Sciatic nerve (tissue), 2 donors: ENCODE measurements at regions not wholly inside any gene's neighbourhood (a gene's known extent, or its start where the extent isn't known, plus 50 kb on each side); places are given as distances from the start of the nearest gene placed in this dataset.

ENCODE experiments used
- ATAC-seq: fragments of 200-7000 bp; cut with Tn5 transposase; one replicate; pipeline ENCODE4 v1.9.1; 2020; ENCODE audit warnings: mild to moderate bottlenecking, moderate library complexity
- DNase-seq: peaks from one replicate; pipeline ENCODE4 v3.0.0-alpha.2; 2020; ENCODE audit warnings: low spot score
- intact Hi-C: fragments of 100-400 bp; cut with DNase I; formaldehyde crosslinking; loops from one replicate; pipeline ENCODE4 v1.14.2; 2022
- donor health status: DM: no; HTN: no; CAD: no.
- donor health status: DM: no; HTN: no; CAD: no.

DNA sequence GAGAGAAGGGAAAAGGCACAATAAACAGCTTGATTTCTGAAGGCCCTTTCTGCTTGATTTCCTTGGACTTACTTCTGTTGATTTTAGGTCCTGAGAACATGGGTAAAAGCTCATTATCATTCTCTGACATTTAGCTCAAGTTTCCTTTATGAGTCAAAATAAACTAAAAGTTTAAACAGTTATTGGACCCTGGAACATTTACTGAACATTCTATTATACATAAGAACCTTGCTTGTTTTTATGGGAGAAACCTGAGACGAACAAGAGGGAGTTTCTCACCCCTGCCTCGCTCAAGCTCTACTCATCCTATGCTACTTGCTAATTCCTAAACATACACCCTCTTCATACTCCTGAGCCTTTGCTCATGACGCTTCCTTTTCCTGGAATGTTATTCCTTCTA is 538.3 kb upstream of the PKN2 start:
- intact Hi-C loops = no loop called here
- no peak for DNase-seq
- no peak for ATAC-seq

DNA sequence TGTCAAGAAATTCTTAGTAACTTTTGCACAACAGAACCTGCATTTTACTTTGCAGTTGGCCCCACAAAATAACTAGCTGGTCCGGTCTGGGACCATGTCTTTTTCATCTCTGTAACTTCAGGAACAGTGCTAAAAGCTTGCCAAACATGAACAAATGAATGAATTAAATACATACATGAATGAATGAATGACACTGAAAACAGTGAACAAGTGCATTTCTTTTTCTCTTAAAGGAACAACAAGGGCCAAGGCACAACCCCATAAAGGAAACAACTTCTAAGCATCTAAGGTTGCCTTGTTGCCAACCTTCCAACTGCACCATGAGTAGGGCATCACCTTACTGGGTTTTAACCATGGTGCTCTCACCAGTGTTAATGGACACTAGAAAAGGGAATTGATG is 534.4 kb upstream of the PKN2 start:
- intact Hi-C loops = no loop called here
- ATAC-seq = no peak
- no peak for DNase-seq

DNA sequence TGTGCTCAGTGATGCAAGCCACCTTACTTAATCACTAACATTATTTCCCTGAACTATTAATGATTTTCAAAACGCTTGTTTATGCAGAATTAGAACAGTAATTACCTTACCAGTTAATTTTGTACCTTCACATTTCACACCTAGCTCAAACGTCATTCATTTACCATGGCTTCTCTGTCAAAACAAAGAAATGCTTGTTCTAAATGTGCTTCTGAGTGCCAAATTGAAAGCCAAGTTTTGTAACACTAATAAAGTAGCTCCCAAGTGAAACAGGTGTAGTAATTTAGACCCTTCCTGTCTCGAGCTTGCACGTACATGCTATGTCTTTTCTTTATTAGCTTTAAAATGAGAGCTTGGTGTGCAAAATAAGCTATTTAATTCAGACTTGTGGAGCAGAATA is 533.7 kb upstream of the PKN2 start:
- intact Hi-C loops = no loop called here
- DNase-seq (no peak), ATAC-seq (no peak)

DNA sequence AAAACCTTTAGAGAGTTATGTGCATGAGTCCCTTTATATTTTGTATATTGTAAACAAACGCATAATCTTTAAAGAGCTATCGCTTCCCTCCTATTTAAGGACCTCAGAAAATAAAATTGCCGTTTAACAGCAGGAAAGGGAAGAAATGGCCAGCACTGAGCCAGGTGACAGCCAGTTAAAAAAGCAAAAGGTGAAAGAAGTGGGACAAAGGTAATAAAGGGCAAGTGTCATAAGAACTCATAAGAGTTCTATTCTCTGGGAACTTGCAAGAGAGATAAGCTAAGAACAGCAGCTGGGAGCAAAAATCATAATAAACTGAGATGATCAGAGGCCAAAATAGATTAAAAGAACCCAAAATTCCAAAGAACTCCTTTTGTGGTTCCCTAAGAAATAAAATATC is 520.9 kb upstream of the PKN2 start:
- intact Hi-C loops = no loop called here
- DNase-seq = no peak
- ATAC-seq = no peak

DNA sequence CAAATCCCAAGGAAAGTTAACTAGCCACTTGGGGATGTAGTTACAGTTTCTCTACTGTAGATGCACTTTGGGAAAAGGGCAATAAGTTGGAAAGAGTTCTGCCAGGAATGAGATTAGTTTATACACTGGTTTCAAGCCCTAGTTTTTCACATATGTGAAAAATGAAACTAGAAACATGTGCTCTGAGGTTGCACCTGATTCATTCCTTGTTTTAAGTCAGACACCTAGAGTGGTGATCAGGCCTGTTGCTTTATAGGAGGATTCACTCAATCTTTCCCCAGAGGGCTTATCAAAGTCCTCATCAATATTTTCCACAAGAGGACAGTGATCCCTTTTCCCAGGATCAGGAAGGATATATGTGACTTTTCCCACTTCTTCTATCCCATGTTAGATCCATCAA is 515.9 kb upstream of the PKN2 start:
- ATAC-seq (no peak), DNase-seq (no peak)
- intact Hi-C loops = no loop called here

DNA sequence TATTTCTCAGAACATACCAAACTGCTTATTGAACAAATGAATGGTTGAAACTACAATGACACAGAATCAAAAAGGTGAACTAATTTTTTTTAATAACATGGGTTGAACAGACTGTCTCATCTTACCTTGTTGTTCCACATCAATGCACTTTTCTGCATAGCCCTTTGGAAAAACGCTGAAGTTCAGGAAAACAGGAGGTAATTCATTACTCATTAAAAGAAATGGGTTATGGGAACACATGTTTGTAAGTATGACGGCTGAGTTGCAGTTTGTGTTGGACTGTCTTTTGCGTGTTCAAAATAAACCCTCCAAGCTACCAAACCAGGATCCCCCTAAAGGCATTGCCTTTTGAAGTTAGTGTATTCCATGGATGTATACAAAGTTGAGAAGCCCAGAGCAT is 514.9 kb upstream of the PKN2 start:
- no peak for DNase-seq
- no peak for ATAC-seq
- intact Hi-C loops = no loop called here

DNA sequence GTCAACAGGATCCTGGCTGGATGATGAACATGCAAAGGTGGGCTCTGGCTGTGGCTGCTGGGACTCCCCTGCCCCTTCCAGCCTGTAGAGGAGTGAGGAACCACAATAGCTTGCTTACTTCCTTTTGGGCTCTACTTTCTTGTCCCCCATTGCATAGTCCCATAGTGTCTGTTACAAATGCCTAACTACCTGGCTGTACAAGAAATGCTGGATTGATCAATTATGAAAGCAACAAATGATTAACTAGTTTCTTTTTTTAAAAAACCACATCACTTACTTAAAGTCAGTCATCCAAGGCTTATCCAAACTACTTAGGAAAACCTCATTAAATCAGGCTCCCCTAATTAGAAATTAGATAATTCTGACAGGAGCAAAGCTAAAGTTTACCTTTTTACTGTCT is 514.1 kb upstream of the PKN2 start:
- DNase-seq = no peak
- intact Hi-C loops = no loop called here
- ATAC-seq = no peak

DNA sequence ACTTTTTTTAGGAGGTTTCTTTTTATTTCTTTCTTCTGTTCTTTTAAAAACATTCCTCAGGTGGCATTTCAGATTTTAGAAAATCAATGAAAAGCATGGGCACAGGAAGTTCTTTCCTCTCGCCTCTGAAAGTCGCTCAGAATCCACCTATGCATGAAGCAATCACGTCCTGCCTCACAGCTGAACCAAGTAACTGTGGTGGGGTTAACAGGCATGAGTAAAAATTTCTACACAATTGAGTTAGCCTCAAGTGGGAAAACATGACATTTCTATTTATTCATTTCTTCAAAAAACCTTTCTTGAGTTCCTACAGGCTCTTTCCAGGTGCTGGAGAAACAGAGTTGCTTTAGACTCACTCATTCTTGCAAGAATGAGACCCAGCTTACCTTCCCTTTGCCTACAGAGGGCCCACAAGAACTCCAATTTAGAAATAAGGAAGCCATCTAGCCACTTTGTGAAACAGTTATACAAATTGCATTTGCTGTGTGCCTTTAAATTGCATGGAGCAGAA is 508.9 kb upstream of the PKN2 start:
- ATAC-seq (no peak), DNase-seq (no peak)
- intact Hi-C loops = no loop called here

DNA sequence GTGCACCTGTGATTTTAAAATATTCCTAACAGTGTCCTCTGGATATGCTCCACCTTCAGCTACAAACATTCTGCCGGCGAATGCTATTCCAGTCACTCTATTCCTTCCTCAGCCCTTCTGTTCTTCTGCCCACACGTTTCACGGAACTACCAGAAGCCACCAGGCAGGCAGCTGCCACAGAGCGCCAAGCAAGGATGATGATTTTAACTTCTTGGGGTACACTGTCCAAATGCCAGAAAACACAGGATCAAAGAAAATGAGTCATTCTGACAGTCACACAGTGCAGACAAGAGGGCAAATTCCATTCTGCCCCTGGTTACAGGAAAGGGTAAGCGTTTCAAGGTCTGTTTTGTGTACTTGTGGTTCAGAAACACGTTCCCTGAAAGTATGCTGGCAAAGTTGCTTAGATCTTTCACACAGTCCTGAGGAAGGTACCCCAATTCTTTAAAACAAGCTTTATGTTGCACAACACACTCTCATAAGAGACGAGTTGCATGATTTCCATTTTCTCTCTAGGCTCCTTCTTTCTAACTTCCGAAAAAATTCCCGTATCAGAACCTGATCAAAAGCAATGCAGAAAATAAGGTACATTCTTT is 508.3 kb upstream of the PKN2 start:
- no peak for ATAC-seq
- intact Hi-C loops = no loop called here
- no peak for DNase-seq

DNA sequence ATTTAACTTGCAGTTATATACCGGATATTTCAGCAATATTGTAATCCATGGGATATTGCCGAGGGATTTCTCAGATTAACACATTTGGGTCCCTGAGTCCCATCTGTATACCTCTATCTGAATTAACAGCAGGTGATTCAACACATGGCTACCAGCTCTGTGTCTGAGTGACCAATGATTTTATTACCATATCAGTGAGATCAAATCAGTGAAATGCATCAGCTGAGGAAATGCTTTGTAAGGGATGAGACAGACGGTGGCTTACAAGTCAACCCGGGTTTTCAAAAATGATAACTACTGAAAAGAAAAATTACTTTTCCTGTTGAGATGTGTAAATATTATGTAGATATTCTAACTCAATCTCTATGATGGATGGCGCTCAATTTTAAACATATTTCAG is 504.1 kb upstream of the PKN2 start:
- ATAC-seq (no peak), DNase-seq (no peak)
- intact Hi-C loops = no loop called here

DNA sequence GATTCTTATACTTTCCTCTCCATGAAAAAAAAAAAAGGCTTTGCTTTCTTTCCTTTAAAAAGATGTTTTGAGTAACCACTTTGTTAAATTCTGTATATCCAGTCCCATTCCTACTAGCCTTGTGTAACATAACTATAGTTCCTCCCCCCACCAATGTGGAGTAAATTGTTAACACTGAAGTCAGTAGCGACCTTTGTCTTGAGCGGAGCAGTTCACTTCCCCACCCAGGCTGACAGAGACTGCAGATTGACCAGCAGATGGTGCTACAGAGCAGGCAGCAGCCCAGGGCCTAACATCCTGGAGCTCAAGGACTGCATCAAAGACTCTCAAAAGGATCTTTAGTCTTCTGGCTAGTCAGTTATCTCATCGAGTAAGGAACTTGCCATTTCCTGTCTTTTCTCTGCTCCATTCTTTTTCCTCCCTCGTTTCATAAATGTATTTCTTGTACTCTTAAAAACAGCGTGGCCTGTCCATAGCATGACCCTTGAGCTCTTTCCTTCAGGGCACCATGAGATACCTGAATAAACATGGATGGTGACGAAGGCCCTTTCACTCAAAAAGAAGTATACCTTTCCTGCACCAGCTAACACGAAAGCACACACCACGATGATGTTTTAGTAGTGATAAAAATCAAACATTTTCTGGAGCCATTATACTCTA is 503.5 kb upstream of the PKN2 start:
- DNase-seq = peak; percentile 81
- ATAC-seq = peak; percentile 93

DNA sequence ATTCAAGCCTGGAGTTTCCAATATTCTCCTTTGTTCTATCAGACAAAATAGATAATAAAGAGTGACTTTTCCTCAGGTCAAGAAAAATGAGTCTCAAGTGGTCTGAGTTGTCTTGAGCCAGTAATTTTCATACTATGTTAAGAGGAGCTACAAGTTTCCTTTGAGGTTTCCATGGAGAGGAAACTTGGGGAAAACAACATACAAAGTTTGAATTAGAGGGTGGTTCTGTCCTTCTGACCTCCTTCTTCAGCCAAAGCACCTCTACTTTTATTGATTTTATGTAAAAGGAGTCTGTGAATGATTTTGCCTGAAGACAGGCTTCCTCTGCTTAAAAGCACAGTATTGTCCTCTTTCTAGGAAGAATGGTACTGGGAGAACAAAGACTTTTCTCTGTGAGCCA is 497.2 kb upstream of the PKN2 start:
- intact Hi-C loops = no loop called here
- DNase-seq (no peak), ATAC-seq (no peak)

More for the DNA sequence above, 503.5 kb upstream of the PKN2 start:
- intact Hi-C loops = no loop called here

DNA sequence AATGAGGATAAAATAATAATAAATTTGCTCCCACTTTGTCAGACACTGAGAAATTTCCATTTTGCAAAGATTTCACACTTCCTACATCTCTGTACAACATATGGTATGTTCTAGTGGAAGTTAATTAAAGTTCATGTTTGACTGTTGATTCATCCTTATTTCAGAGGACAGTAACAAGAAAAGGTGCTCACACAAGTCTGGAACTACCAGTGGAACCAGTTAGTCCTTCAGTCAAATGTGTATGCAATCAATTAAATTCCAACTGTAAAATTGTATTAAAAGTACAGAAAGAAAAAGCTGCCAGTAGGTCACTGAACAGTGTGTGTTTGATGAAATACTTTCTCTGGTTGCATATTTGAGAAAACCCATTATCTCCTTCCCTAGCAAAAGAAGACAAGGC is 496.0 kb upstream of the PKN2 start:
- intact Hi-C loops = no loop called here
- ATAC-seq = no peak
- no peak for DNase-seq

DNA sequence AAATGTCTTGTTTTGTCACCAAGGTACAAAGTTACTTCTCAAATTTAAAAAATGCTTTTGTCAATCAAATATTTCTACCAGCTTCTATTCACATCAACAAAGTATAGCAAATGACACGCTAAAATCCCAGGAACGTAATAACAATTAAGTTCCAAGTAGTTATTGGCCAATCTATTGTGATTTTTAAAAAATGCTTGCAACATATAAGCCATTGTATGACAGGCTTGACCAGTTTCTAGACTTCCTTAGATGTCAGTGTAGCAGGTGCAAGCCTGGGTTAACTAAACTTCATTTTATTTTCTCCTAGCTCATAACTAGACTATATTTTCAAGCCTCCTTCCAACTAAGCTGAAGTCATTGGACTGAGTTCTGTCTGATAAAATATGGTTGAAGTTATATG is 494.5 kb upstream of the PKN2 start:
- intact Hi-C loops = no loop called here
- DNase-seq (no peak), ATAC-seq (no peak)

DNA sequence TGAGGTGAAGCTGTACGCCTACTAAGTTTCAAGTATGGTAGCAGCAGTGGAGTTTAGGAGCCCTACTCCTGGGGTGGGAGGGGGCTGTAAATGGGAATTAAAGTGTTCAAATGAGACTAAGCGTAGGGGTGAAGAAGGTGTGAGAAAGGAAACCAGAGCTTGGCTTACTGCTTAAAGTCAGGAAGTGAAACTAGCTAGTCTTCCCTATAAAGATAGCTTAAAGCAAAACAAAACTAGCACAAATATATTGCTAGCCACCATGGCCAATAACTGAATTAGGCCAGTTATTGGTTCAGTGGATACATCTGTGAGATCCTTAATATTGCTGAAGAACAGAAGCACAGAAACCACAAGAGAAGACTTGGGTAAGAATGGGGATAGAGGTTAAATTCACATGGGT is 492.2 kb upstream of the PKN2 start:
- DNase-seq (no peak), ATAC-seq (no peak)
- intact Hi-C loops = no loop called here

DNA sequence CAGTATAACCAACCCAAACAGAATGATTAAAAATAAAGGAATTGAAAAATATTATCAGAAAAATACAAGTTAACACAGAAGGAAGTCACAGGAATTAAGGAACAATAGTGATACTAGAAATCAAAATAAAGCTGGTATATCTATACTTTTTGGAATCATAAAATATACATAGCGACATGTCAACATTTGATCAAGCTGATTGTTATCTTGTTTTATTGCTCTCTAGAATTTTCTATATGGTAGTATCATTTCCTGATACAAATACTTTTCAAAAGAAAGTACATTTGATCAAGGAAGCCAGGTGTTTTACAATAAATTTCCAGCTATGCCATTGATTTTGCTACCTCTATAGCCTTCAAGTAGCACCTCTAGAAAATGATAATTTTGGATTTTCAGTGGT is 489.5 kb upstream of the PKN2 start:
- intact Hi-C loops = no loop called here
- DNase-seq (no peak), ATAC-seq (no peak)

DNA sequence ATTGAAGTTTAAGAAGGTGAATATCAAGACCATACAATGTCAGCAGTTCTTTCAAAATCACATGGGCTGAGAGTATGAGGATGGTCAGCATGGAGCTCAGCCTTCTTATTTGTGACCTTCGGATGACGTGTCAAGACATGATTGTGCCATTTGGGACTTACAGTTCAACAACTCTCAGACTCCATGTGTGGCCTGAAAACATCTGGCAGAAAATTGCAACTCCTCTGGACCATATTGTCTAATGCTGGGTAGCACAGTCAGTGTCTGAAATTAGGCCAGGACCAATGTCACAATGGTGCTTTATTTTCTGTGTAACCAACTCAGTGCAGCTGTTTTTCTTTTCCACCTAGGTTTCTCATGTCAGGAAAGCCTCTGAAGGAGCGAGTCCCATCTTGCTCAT is 483.5 kb upstream of the PKN2 start:
- intact Hi-C loops = no loop called here
- DNase-seq (no peak), ATAC-seq (peak; percentile 80)

DNA sequence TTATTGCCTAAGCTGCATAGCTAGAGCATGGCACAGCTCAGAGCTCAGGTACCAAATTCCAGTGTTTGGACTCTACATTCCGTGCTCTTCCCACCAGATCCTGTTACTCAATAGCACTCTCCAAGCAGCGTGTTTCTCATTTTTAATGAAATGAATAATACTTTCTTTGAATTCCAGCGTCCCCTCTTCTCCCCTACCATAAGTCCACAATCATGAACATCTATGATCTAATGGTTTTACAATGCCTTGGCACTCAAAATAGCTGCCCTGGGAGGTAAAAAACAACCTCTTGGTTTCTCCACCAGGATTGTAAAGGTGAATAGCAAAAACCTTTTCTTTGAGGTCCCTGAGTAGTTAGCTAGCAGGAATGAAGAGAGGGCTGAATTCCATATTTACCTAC is 480.0 kb upstream of the PKN2 start:
- ATAC-seq = no peak
- intact Hi-C loops = no loop called here
- DNase-seq = no peak

DNA sequence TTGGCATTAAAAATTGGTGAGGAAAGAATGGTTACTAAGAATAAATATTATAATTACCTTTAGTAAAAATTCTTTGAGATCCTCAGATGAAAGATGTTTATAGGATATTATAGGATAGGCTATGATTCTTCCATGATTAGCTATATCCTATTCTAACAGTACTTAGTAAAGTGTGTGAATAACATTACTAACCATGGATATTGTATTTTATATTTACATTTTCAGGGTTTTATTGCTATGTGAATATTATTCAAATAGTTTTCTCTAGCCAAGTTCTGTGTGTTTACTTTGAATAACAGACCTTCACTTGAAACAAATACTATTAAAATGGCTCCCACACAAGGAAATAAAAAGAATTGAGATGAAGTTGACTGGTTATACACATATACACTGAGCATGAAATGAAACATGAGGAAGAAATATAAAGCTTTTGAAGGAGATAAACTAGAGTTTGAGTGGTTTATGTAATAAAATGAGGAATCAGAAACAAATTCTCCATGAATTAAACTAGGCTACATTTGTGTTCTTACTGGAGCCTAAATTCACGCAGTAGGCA is 479.4 kb upstream of the PKN2 start:
- no peak for DNase-seq
- no peak for ATAC-seq
- intact Hi-C loops = no loop called here

DNA sequence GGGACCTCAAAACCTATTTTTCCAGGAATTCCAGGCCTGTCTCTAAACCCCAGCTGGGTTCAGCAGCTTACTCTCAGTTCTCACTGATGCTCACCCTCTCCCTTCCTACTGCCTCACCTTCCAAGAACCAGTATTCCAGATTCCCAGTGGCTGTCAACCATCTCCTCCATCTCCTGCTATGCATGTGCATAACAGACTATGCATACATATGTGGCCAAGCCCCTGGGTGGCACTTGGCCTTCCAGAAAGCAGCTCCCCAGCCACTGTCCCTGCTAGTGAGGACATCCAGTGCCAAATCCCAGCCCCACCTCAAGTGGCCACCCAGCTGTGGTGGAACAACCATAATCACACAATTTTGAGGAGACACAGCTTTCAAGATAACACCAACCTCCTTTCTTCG is 475.7 kb upstream of the PKN2 start:
- no peak for DNase-seq
- intact Hi-C loops = no loop called here

More for the DNA sequence above, 475.7 kb upstream of the PKN2 start:
- no peak for ATAC-seq
